Peyer's patch (tissue), 4 donors: ENCODE measurements at regions not wholly inside any gene's neighbourhood (a gene's known extent, or its start where the extent isn't known, plus 50 kb on each side); places are given as distances from the start of the nearest gene placed in this dataset.

Experiments used
- POLR2A ChIP-seq, 2 donors: fragments of 450-650 bp; IDR thresholded peaks; one replicate each; pipeline ENCODE4 v1.5.1; 2017; ENCODE audit warnings: antibody characterized with exemption in 2 of 2, mild to moderate bottlenecking in 2 of 2, moderate library complexity in 2 of 2
- TF ChIP-seq, protein P1 (sequence below), 6 experiments: fragments of 450-650 bp in 4 of 6; fragments of 200-600 bp in 2 of 6; sonication (generic) in 1 of 6; IDR thresholded peaks; one replicate each; pipeline ENCODE4 v1.5.1; 2017 to 2019; ENCODE audit warnings: antibody characterized with exemption in 6 of 6, mild to moderate bottlenecking in 3 of 6, moderate library complexity in 1 of 6

DNA sequence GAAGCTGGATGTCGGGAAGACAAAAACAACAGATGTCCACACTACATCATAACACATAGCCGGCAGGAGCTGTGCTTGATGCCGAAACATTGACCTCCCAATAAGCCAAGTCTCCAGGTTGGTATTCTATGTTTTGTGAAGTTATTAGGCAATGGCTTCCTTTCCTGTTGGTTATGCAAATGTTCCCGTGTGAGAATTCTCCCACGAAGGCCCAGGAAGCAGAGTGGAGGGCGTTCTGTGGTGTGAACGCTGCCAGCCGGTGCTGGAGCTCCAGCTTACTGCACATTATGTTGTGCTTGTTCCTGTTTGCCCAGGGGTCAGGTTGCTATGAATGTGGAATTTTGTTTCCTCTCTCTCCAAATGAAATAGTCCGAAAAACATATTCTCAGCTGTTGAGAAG, 156.4 kb upstream of the HMGA2 start:
- TF ChIP-seq, protein P1, sequence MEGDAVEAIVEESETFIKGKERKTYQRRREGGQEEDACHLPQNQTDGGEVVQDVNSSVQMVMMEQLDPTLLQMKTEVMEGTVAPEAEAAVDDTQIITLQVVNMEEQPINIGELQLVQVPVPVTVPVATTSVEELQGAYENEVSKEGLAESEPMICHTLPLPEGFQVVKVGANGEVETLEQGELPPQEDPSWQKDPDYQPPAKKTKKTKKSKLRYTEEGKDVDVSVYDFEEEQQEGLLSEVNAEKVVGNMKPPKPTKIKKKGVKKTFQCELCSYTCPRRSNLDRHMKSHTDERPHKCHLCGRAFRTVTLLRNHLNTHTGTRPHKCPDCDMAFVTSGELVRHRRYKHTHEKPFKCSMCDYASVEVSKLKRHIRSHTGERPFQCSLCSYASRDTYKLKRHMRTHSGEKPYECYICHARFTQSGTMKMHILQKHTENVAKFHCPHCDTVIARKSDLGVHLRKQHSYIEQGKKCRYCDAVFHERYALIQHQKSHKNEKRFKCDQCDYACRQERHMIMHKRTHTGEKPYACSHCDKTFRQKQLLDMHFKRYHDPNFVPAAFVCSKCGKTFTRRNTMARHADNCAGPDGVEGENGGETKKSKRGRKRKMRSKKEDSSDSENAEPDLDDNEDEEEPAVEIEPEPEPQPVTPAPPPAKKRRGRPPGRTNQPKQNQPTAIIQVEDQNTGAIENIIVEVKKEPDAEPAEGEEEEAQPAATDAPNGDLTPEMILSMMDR (IDR thresholded peaks at IDR 0.05), result no peak
- no peak for TF ChIP-seq POLR2A (IDR thresholded peaks at IDR 0.05)
